ENCODE measurements at regions not wholly inside any gene's neighbourhood (a gene's known extent, or its start where the extent isn't known, plus 50 kb on each side); places are given as distances from the start of the nearest gene placed in this dataset.
"Not testable (repeated sequence)": the region's sequence is repeated elsewhere in the genome, so short reads cannot be mapped to it uniquely, and the experiment has no call there.

GRCh38 chr6:102808944-102809505 is 1415.5 kb downstream of the GRIK2 start:
- DNase-seq = not testable (repeated sequence)

- no peak for DNase-seq
Observed at GRCh38 chr6:102799051-102799450, 1405.5 kb downstream of the GRIK2 start.

GRCh38 chr6:102798636-102799035 is 1405.1 kb downstream of the GRIK2 start:
- DNase-seq = no peak

- no peak for DNase-seq
Observed at GRCh38 chr6:102793752-102794151, 1400.2 kb downstream of the GRIK2 start.

- DNase-seq = no peak
Observed at GRCh38 chr6:102774326-102774725, 1380.8 kb downstream of the GRIK2 start.

GRCh38 chr6:102773636-102774035 is 1380.1 kb downstream of the GRIK2 start:
- no peak for DNase-seq

- DNase-seq = no peak
Observed at GRCh38 chr6:102766963-102767362, 1373.5 kb downstream of the GRIK2 start.

GRCh38 chr6:102764317-102764716 is 1370.8 kb downstream of the GRIK2 start:
- no peak for DNase-seq

- no peak for DNase-seq
Observed at GRCh38 chr6:102763891-102764290, 1370.4 kb downstream of the GRIK2 start.

- no peak for DNase-seq
Observed at GRCh38 chr6:102761872-102762271, 1368.4 kb downstream of the GRIK2 start.

- no peak for DNase-seq
Observed at GRCh38 chr6:102759415-102759814, 1365.9 kb downstream of the GRIK2 start.

- DNase-seq = not testable (repeated sequence)
Observed at GRCh38 chr6:102758536-102758935, 1365.0 kb downstream of the GRIK2 start.

GRCh38 chr6:102749210-102749971 is 1355.9 kb downstream of the GRIK2 start:
- DNase-seq = no peak

GRCh38 chr6:102746941-102747340 is 1353.4 kb downstream of the GRIK2 start:
- DNase-seq = no peak

- no peak for DNase-seq
Observed at GRCh38 chr6:102742754-102743356, 1349.3 kb downstream of the GRIK2 start.

- no peak for DNase-seq
Observed at GRCh38 chr6:102742028-102742427, 1348.5 kb downstream of the GRIK2 start.

GRCh38 chr6:102736941-102737368 is 1343.4 kb downstream of the GRIK2 start:
- no peak for DNase-seq

GRCh38 chr6:102732898-102733297 is 1339.4 kb downstream of the GRIK2 start:
- peak; percentile 48 for DNase-seq

- DNase-seq = not testable (repeated sequence)
Observed at GRCh38 chr6:102722086-102722485, 1328.6 kb downstream of the GRIK2 start.

- no peak for DNase-seq
Observed at GRCh38 chr6:102717737-102718456, 1324.4 kb downstream of the GRIK2 start.

- no peak for DNase-seq
Observed at GRCh38 chr6:102717252-102717651, 1323.7 kb downstream of the GRIK2 start.

- no peak for DNase-seq
Observed at GRCh38 chr6:102701019-102701418, 1307.5 kb downstream of the GRIK2 start.

- no peak for DNase-seq
Observed at GRCh38 chr6:102686461-102686860, 1293.0 kb downstream of the GRIK2 start.

- DNase-seq = no peak
Observed at GRCh38 chr6:102680413-102680812, 1286.9 kb downstream of the GRIK2 start.

Measured in activated CD4-positive, alpha-beta T cell treated with anti-CD3 and anti-CD28 coated beads, Interleukin-10, Interleukin-2, amounts not matched to agents 100 ng/mL and 50 ng/mL, durations not matched to agents 16 hours and 8 hours (primary cell).